ENCODE measurements at regions not wholly inside any gene's neighbourhood (a gene's known extent, or its start where the extent isn't known, plus 50 kb on each side); places are given as distances from the start of the nearest gene placed in this dataset.

DNA sequence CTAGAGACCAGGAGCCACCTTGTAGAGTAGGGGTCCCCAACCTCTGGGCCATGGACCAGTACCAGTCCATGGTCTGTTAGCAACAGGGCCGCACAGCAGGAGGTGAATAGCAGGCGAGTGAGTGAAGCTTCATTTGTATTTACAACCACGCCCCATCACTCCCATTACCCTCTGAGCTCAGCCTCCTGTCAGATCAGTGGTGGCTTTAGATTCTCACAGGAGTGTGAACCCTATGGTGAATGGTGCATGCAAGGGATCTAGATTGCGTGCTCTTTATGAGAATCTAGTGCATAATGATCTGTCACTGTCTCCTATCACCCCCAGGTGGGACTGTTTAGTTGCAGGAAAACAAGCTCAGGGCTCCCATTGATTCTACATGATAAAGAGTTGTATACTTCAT, 303.6 kb downstream of the KCNRG start:
- no peak for DNase-seq (ENCODE audit: low spot score in 2 of 2)
- H3K27ac ChIP-seq: no peak overlapping the region
- no peaks in the 10 kb centered on the region for H3K4me1 ChIP-seq
- no peaks in the 10 kb centered on the region for H3K9me3 ChIP-seq
- TF ChIP-seq, protein P1, sequence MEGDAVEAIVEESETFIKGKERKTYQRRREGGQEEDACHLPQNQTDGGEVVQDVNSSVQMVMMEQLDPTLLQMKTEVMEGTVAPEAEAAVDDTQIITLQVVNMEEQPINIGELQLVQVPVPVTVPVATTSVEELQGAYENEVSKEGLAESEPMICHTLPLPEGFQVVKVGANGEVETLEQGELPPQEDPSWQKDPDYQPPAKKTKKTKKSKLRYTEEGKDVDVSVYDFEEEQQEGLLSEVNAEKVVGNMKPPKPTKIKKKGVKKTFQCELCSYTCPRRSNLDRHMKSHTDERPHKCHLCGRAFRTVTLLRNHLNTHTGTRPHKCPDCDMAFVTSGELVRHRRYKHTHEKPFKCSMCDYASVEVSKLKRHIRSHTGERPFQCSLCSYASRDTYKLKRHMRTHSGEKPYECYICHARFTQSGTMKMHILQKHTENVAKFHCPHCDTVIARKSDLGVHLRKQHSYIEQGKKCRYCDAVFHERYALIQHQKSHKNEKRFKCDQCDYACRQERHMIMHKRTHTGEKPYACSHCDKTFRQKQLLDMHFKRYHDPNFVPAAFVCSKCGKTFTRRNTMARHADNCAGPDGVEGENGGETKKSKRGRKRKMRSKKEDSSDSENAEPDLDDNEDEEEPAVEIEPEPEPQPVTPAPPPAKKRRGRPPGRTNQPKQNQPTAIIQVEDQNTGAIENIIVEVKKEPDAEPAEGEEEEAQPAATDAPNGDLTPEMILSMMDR (IDR thresholded peaks at IDR 0.05): no peak
- no peak overlapping the region for H3K4me3 ChIP-seq
- no peaks in the 10 kb centered on the region for H3K36me3 ChIP-seq
- H3K27me3 ChIP-seq: no peaks in the 10 kb centered on the region
- intact Hi-C loops (cut with DNase I): no loop called here

DNA sequence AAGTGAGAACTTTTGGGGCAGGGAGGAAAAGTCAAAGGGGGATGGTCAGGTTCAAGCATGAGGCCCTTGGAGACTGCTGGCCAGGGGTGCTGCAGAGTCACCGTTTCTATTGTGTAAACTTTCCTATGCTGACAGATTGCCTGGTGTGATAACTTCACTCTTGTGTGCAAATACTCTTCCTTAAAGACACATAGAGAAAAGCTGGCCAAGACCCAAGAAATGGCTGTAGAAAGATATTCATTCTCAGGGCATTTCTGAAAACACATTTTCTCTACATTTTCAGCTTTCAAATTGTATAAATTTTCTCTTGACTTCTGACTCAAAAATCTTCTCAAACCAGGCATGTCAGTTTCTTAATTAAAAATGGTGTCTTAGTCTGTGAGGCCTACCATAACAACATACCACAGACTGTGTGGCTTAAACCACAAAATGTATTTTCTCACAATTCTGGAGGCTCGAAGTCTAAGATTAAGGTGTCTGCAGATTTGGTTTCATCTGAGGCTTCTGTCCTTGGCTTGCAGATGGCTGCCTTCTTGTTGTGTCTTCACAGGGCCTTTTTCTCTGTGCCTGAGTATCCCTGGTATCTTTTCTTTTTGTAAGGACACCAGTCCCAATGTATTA, 304.5 kb downstream of the KCNRG start:
- DNase-seq (ENCODE audit: low spot score in 2 of 2): no peak
- Histone ChIP-seq H3K36me3 (no peaks in the 10 kb centered on the region), H3K4me1 (no peaks in the 10 kb centered on the region), H3K9me3 (no peaks in the 10 kb centered on the region), H3K27ac (peak overlapping the region in 1 of 2 donors; percentile 3), H3K4me3 (no peak overlapping the region), H3K27me3 (no peaks in the 10 kb centered on the region)
- TF ChIP-seq, protein P1 (IDR thresholded peaks at IDR 0.05): no peak
- intact Hi-C loops (cut with DNase I): no loop called here

DNA sequence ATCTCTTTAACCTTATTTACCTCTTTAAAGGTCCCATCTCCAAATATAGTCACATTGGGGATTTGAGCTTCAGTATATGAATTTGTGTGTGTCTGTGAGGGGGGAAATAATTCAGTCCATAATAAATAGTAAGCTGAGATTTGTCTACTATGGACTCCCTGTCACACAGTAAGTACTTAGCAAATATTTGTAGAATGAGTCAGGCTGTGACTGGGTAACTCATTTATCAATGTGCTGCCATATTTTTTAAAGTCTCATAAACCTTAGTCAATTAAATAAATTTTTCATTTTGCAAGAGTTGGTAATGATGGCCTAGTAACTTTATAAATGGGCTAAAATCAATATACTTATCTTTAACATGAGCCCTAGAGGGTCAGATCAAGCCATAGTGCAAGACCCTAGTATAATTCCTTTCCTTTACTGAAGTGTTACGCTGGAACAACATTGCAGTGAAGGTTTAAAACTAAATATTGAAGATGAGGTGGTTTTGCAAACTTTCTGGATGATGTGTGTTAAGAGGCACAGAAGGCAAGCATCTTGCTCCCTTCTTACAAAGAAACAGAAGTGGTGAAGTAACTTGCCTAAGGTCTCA, 305.1 kb downstream of the KCNRG start:
- intact Hi-C loops (cut with DNase I): no loop called here
- H3K4me3 ChIP-seq: no peak overlapping the region
- DNase-seq (ENCODE audit: low spot score in 2 of 2): no peak
- no peaks in the 10 kb centered on the region for H3K27me3 ChIP-seq
- H3K9me3 ChIP-seq: no peaks in the 10 kb centered on the region
- H3K4me1 ChIP-seq: no peaks in the 10 kb centered on the region
- no peaks in the 10 kb centered on the region for H3K36me3 ChIP-seq
- TF ChIP-seq, protein P1 (IDR thresholded peaks at IDR 0.05): no peak
- H3K27ac ChIP-seq: no peak overlapping the region

DNA sequence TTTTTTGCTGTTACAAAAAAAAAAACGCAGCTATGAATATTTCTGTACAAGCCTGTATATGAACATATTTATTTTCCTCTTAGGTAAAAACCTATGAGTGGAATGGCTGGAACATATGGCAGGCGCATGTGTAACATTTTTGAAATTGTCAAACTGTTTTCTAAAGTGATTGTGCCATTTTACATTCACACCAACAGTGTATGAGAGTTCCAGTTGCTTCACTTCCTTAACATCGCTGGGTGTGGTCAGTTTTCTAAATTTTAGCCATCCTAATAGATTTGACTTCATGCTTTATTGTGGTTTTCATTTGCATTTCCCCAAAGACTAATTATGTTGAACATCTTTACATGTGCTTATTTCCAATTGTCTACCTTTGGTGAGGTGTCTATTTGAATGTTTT, 306.8 kb downstream of the KCNRG start:
- Histone ChIP-seq H3K4me3 (no peak overlapping the region), H3K4me1 (no peaks in the 10 kb centered on the region)
- intact Hi-C loops (cut with DNase I): no loop called here

DNA sequence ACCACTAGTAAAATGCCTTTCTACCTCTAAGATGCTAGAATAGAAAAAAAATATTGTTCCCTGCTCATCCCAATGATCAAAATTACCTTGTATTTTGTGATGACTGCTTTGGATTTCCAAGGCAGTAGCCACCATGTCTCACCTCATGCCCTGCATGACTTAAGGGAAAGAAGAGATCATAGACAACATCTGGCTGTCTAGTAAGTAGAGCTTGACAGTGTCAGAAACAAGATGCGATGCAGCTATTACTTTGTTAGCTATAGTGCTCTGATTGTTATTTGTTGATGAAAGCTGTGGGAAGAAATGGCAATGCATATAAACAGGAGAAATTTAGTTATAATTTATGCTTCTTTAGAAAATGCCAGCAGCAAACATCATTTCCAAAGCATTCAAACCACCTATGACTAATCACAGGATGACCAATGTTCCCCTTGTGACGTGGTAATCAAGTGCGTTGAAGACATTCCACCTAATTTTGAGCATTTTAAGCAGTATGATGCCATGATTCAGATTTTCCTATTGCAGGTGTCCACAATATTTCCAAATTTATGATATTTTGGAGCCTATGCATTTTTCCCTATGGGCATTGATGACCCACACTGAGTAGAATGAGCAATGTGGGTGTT, 308.3 kb downstream of the KCNRG start:
- no peaks in the 10 kb centered on the region for H3K4me1 ChIP-seq
- TF ChIP-seq, protein P1 (IDR thresholded peaks at IDR 0.05): no peak
- H3K4me3 ChIP-seq: no peak overlapping the region
- DNase-seq (ENCODE audit: low spot score in 2 of 2): no peak
- H3K9me3 ChIP-seq: no peaks in the 10 kb centered on the region
- no peak overlapping the region for H3K27ac ChIP-seq
- H3K27me3 ChIP-seq: no peaks in the 10 kb centered on the region
- H3K36me3 ChIP-seq: no peaks in the 10 kb centered on the region
- intact Hi-C loops (cut with DNase I): no loop called here

More for the DNA sequence above, 306.8 kb downstream of the KCNRG start:
- H3K27me3 ChIP-seq: no peaks in the 10 kb centered on the region
- no peak overlapping the region for H3K27ac ChIP-seq
- TF ChIP-seq, protein P1 (IDR thresholded peaks at IDR 0.05): no peak
- no peaks in the 10 kb centered on the region for H3K9me3 ChIP-seq
- H3K36me3 ChIP-seq: no peaks in the 10 kb centered on the region
- DNase-seq (ENCODE audit: low spot score in 2 of 2): no peak
